GM23338 (cell line): ENCODE measurements at regions not wholly inside any gene's neighbourhood (a gene's known extent, or its start where the extent isn't known, plus 50 kb on each side); places are given as distances from the start of the nearest gene placed in this dataset.

Experiments used
- ATAC-seq: fragments of 200-7000 bp; cut with Tn5 transposase; 3 replicates; pipeline ENCODE4 v1.9.1; 2020
- DNase-seq: peaks from one replicate; pipeline ENCODE4 v3.0.0-alpha.2; 2015; ENCODE audit warnings: low spot score
- H2AFZ ChIP-seq: fragments of 200-600 bp; sonication (generic); 2 replicates; pipeline ENCODE4 v1.8.0; 2016; ENCODE audit warnings: antibody characterized with exemption, mild to moderate bottlenecking, moderate library complexity
- H3F3A ChIP-seq: fragments of 200-600 bp; sonication (generic); replicated peaks from 2 replicates; pipeline ENCODE4 v1.8.0; 2017; ENCODE audit warnings: antibody characterized with exemption, mixed run types, low read depth
- H3K27ac ChIP-seq: fragments of 200-600 bp; sonication (generic); 2 replicates; pipeline ENCODE4 v1.6.1; 2016; ENCODE audit warnings: low read depth
- H3K27me3 ChIP-seq: fragments of 200-600 bp; sonication (generic); 2 replicates; pipeline ENCODE4 v1.8.0; 2016; ENCODE audit warnings: mild to moderate bottlenecking, mixed run types, moderate library complexity; ENCODE audit not compliant: insufficient read depth
- H3K36me3 ChIP-seq: fragments of 200-600 bp; sonication (generic); 2 replicates; pipeline ENCODE4 v1.8.0; 2016; ENCODE audit warnings: mild to moderate bottlenecking; ENCODE audit not compliant: insufficient read depth
- H3K4me1 ChIP-seq: fragments of 200-600 bp; sonication (generic); 2 replicates; pipeline ENCODE4 v1.8.0; 2016; ENCODE audit warnings: mild to moderate bottlenecking, moderate library complexity; ENCODE audit not compliant: insufficient read depth
- H3K4me2 ChIP-seq: fragments of 200-600 bp; sonication (generic); 2 replicates; pipeline ENCODE4 v1.7.1; 2017; ENCODE audit warnings: mixed run types
- H3K4me3 ChIP-seq: fragments of 200-600 bp; sonication (generic); 2 replicates; pipeline ENCODE4 v1.6.1; 2016; ENCODE audit warnings: mixed run types
- H3K79me2 ChIP-seq: fragments of 200-600 bp; sonication (generic); replicated peaks from 2 replicates; pipeline ENCODE4 v1.8.0; 2017; ENCODE audit warnings: mild to moderate bottlenecking; ENCODE audit not compliant: insufficient read depth
- H3K9me2 ChIP-seq: fragments of 200-600 bp; sonication (generic); 2 replicates; pipeline ENCODE4 v1.8.0; 2017; ENCODE audit not compliant: insufficient read depth
- H4K20me1 ChIP-seq: fragments of 200-600 bp; sonication (generic); replicated peaks from 2 replicates; pipeline ENCODE4 v1.8.0; 2017; ENCODE audit warnings: mild to moderate bottlenecking; ENCODE audit not compliant: insufficient read depth
- H3K27ac Mint-ChIP-seq: 2 replicates; pipeline ENCODE4 v1.8.0; 2020; ENCODE audit warnings: inconsistent platforms, mild to moderate bottlenecking, moderate library complexity, mixed read lengths
- H3K27me3 Mint-ChIP-seq: 3 replicates; pipeline ENCODE4 v1.8.0; 2022; ENCODE audit warnings: low read depth, mild to moderate bottlenecking, moderate library complexity, mixed read lengths, inconsistent platforms; ENCODE audit not compliant: insufficient read depth, poor library complexity
- H3K36me3 Mint-ChIP-seq: 3 replicates; pipeline ENCODE4 v1.8.0; 2021; ENCODE audit warnings: low read depth, mild to moderate bottlenecking, inconsistent platforms, moderate library complexity, mixed read lengths
- H3K4me1 Mint-ChIP-seq: 3 replicates; pipeline ENCODE4 v1.8.0; 2020; ENCODE audit warnings: mild to moderate bottlenecking, inconsistent platforms, mixed read lengths
- H3K4me3 Mint-ChIP-seq: 3 replicates; pipeline ENCODE4 v1.8.0; 2021; ENCODE audit warnings: moderate library complexity, mild to moderate bottlenecking, inconsistent platforms, mixed read lengths
- H3K9me3 Mint-ChIP-seq: 3 replicates; pipeline ENCODE4 v1.8.0; 2020; ENCODE audit warnings: moderate library complexity, mild to moderate bottlenecking, inconsistent platforms, mixed read lengths
- CTCF ChIP-seq, 2 experiments: fragments of 200-600 bp in 1 of 2; sonication (generic) in 1 of 2; conservative IDR thresholded peaks; 2 replicates each; pipeline versions ENCODE4 v1.5.1 to v1.6.1; 2016 to 2017; ENCODE audit warnings: antibody characterized with exemption in 2 of 2, low read depth in 2 of 2, mild to moderate bottlenecking in 2 of 2, moderate library complexity in 1 of 2
- EZH2 ChIP-seq: fragments of 200-600 bp; sonication (generic); IDR thresholded peaks from one replicate; pipeline ENCODE4 v1.8.0; 2017; ENCODE audit warnings: antibody characterized with exemption, mild to moderate bottlenecking, low read depth; ENCODE audit not compliant: unreplicated experiment
- EZH2phosphoT487 ChIP-seq: fragments of 200-600 bp; sonication (generic); IDR thresholded peaks from one replicate; pipeline ENCODE4 v1.8.1; 2018; ENCODE audit warnings: antibody characterized with exemption; ENCODE audit not compliant: unreplicated experiment
- JUNB ChIP-seq: IDR thresholded peaks from one replicate; pipeline ENCODE4 v1.6.1; 2016; ENCODE audit warnings: antibody characterized with exemption; ENCODE audit not compliant: unreplicated experiment
- NANOG ChIP-seq: IDR thresholded peaks from 2 replicates; pipeline ENCODE4 v1.6.1; 2016; ENCODE audit warnings: antibody characterized with exemption, borderline replicate concordance
- POLR2AphosphoS5 ChIP-seq: IDR thresholded peaks from 2 replicates; pipeline ENCODE4 v1.6.1; 2016; ENCODE audit warnings: antibody characterized with exemption, low read depth
- REST ChIP-seq: IDR thresholded peaks from one replicate; pipeline ENCODE4 v1.6.1; 2018; ENCODE audit warnings: antibody characterized with exemption; ENCODE audit not compliant: unreplicated experiment
- STAT1 ChIP-seq: IDR thresholded peaks from one replicate; pipeline ENCODE4 v1.6.1; 2016; ENCODE audit warnings: antibody characterized with exemption; ENCODE audit not compliant: unreplicated experiment
- ZNF114 ChIP-seq: fragments of 250-450 bp; sonication (Bioruptor Pico); IDR thresholded peaks from 2 replicates; pipeline ENCODE4 v1.5.0; 2020; ENCODE audit warnings: mild to moderate bottlenecking, moderate library complexity
- ZNF331 ChIP-seq: fragments of 250-450 bp; sonication (Bioruptor Pico); IDR thresholded peaks from 2 replicates; pipeline ENCODE4 v1.5.0; 2020; ENCODE audit warnings: low read depth, mild to moderate bottlenecking, moderate library complexity
- ZNF462 ChIP-seq: fragments of 250-450 bp; sonication (Bioruptor Pico); IDR thresholded peaks from 2 replicates; pipeline ENCODE4 v1.5.0; 2020; ENCODE audit warnings: mild to moderate bottlenecking, moderate library complexity

GRCh38 chr10:8336629-8337331 lies 282.3 kb downstream of the GATA3 start (continued):
- TF ChIP-seq ZNF462 (CRISPR knock-in tag) (no peak), JUNB (no peak), EZH2 (no peak), POLR2AphosphoS5 (no peak)

GRCh38 chr10:8337332-8337651 lies 282.8 kb downstream of the GATA3 start:
- TF ChIP-seq EZH2, result no peak
- TF ChIP-seq CTCF (conservative IDR thresholded peaks at IDR 0.05; ENCODE audit: low read depth in 2 of 2), result no peak
- no peak for TF ChIP-seq REST
- TF ChIP-seq STAT1, result no peak
- TF ChIP-seq ZNF331, result no peak
- no peak for TF ChIP-seq NANOG
- TF ChIP-seq ZNF114, result no peak
- no peak for TF ChIP-seq JUNB
- TF ChIP-seq EZH2phosphoT487, result no peak
- Histone ChIP-seq H3K9me2 (no peaks in the 10 kb centered on the region), H3F3A (no peaks in the 10 kb centered on the region), H3K4me1 (peaks cover 14% of the 10 kb centered on the region), H4K20me1 (no peaks in the 10 kb centered on the region), H3K27ac (no peak overlapping the region), H3K4me2 (peak overlapping the region; percentile 44), H3K27me3 (peaks cover 13% of the 10 kb centered on the region), H2AFZ (peak overlapping the region; percentile 33; the same call in 1 of the 2 replicates), H3K79me2 (no peaks in the 10 kb centered on the region), H3K36me3 (no peaks in the 10 kb centered on the region), H3K4me3 (no peak overlapping the region)
- ATAC-seq, result no peak
- no peak for DNase-seq
- H3K27ac Mint-ChIP-seq, result no peak overlapping the region
- H3K4me3 Mint-ChIP-seq, result no peak overlapping the region
- peaks cover 7% of the 10 kb centered on the region for H3K27me3 Mint-ChIP-seq
- H3K4me1 Mint-ChIP-seq, result peaks cover 10% of the 10 kb centered on the region
- no peaks in the 10 kb centered on the region for H3K9me3 Mint-ChIP-seq
- no peaks in the 10 kb centered on the region for H3K36me3 Mint-ChIP-seq
